ENCODE measurements at regions not wholly inside any gene's neighbourhood (a gene's known extent, or its start where the extent isn't known, plus 50 kb on each side); places are given as distances from the start of the nearest gene placed in this dataset.

GRCh38 chr9:71442937-71443336, 321.5 kb upstream of the TRPM3 start:
- TF ChIP-seq, protein P1, sequence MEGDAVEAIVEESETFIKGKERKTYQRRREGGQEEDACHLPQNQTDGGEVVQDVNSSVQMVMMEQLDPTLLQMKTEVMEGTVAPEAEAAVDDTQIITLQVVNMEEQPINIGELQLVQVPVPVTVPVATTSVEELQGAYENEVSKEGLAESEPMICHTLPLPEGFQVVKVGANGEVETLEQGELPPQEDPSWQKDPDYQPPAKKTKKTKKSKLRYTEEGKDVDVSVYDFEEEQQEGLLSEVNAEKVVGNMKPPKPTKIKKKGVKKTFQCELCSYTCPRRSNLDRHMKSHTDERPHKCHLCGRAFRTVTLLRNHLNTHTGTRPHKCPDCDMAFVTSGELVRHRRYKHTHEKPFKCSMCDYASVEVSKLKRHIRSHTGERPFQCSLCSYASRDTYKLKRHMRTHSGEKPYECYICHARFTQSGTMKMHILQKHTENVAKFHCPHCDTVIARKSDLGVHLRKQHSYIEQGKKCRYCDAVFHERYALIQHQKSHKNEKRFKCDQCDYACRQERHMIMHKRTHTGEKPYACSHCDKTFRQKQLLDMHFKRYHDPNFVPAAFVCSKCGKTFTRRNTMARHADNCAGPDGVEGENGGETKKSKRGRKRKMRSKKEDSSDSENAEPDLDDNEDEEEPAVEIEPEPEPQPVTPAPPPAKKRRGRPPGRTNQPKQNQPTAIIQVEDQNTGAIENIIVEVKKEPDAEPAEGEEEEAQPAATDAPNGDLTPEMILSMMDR (IDR thresholded peaks at IDR 0.05), result no peak
- TF ChIP-seq POLR2A (IDR thresholded peaks at IDR 0.05), result no peak
